COLO668 (cell line): ENCODE measurements at regions not wholly inside any gene's neighbourhood (a gene's known extent, or its start where the extent isn't known, plus 50 kb on each side); places are given as distances from the start of the nearest gene placed in this dataset.
"Not testable (repeated sequence)": the region's sequence is repeated elsewhere in the genome, so short reads cannot be mapped to it uniquely, and the experiment has no call there.

Experiments
- DNase-seq: peaks from one replicate; lab custom pipeline; 2025; ENCODE audit not compliant: unreplicated experiment; lab: John Stamatoyannopoulos, UW

DNA sequence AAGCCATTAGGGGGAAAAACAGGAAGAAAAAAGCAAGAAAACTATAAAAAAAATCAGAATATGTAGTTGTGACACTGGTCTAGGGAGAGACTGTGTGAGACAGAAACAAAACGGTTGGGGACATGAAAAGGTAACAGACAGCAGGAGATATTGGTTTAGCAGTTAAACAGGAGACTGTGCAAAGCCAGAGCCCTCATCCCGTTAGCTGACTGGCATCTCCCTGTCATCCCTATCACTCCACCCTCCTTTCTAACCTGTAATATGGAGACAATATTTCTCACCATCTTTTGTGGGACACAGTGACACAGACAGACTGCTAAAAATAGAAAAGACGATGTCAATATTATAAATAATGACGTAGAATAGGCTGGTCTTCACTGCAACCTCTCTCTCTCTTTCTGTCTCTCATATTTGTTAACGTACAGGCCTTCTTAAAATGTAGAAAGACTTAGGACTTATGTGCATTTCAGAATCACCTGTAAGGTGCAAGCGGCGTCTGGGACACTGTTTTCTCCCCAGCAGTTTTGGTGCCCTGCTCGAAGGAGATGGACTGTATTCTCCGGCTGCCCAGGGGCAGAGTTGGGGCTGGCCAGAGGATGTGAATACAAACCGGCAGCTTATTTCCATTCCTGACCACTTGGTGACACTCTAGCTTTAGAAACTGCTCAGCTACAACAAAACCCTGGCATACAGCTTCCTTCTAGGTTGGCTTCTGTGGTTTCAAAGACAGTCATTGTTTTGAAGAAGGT is 190.6 kb downstream of the MAT2B start:
- DNase-seq = no peak

DNA sequence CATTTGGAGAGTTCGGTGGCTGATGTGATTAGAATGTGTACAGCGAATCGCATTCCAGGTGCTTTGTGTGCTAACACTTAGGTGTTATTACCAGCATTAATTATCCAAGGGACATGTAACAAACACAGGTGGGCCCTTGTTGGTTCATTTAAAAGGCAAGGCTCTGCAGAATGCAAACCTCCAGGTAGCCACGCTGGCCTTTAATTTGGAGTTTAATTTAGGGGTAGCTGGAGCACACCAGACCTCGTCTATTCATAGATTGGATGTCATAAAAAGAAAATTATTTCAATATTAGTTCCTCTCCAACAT is 191.1 kb downstream of the MAT2B start:
- DNase-seq = no peak

DNA sequence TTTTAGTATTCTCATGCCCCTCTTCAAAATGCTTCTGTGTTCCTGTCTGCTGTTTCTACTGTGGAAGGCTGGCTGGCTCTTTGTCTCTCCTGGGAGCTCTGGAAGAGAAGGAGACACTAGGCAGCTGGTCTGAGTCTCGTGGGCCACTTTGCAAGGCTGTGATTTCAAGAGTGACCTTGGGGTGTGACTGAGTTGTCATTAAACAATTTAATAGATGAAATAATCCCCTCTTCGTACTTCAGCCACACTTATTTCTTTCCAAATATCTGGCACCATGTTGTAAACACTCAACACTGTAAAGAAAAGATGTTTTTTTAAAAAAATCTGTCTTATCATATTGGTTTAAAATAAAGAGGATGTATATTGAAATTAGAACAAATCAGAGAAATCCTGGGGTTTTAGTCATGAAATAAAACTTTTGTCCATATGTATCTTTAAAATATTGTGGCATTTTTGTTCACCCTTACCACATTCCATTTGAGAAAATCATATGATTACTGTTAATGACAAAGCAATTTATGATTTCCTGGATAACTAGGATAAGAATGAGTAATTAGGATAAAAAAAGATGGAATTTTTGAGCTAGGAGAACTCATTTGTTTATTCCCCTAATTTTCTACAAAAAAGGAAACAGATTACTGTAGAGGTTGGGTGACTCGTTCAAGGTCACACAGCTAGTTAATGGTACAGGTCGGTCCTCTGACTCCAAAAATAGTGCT is 200.8 kb downstream of the MAT2B start:
- no peak for DNase-seq

DNA sequence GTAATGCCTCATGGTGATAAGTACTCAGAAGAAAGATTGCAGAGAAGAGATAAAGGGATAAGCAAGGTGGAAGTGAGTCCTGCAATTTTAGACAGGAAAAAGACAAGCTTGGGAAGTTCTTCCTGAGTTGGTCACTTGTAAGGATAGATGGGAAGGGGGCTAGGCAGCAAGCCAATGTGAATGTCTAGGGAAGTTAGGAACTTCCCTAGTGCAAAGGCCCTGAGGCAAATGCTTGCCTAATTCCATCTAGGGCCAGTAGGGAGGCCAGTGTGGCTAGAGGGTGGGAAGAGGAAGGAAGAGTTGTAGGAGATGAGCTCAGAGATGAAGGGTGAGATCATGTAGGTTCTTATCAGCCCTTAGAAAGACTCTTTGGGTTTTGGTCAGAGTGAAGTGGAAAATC is 206.6 kb downstream of the MAT2B start:
- DNase-seq = no peak

DNA sequence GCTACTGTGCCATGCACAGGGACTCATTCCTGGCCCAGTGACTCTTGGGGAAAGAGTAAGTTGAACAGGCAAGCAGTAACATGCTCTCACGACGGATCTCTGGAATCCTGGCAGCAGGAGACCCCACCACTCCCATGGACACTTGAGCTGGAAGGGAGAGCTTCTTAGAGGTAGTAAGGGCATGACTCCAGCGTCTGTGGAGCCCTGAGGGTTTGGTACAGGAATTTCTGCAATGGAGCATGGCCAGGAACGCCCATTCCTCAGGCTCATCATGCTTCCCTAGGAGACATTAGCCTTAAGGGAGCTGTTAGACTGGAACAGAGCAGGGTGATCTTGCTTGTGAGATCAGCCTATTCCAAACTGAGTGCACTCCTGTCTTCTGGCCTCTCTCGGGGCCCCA is 212.9 kb downstream of the MAT2B start:
- DNase-seq = no peak

DNA sequence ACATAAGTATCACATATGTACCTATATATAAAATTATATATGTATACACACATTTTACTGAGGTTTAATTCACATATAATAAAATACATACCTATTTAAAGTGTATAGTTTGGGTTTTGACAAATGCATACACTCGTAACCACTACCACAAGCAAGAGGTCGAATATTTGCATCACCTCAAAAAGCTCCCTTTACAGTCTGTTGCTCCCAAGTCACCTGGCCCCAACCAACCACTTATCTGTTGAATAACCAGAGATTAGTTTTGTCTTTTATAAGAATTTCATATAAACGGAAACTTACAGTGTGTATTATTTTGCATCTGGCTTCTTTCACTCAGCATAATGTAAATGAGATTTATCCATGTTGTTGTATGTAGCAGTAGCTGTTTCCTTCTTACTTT is 218.9 kb downstream of the MAT2B start:
- no peak for DNase-seq

DNA sequence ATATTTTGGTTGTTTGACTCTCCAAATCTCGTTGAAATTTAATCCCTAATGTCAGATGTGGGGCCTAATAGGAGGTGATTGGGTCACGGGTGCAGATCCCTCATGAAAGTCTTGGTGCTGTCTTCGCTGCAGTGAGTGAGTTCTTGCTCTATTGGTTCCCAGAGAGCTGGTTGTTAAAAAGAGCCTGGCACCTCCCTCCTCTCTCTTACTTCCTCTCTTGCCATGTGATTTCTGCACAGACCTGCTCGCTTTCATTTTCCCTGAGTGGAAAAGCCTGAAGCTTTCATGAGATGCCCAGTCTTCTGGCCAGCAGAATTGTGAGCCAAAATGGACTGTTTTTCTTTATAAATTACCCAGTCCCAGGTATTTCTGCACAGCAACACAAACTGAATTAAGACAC is 221.6 kb downstream of the MAT2B start:
- DNase-seq = no peak

DNA sequence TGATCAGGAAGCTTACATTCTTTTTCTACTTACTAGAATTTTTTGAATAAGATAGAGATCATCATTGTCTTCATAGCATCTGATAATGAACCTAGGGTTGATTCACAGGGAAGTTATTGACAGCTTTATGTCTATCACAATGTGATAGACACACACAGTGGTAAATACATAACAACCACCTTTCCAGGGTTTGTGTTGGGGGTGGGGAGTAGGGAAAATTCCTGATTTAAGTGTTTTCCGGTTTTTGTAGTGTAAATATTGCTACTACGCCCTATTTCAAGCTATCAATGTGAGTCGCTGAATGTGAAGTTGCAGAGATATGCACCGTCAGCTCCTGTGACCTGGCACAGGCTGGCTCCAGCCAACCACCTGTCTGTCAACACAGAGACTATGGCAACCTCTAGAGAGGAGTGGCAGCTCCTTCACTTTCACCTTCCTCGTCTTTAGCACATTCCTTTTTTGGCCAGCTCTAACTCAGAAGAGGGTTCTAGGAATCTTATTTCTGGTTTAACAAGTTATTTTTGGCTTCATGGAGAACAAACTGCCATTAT is 224.9 kb downstream of the MAT2B start:
- DNase-seq = no peak

DNA sequence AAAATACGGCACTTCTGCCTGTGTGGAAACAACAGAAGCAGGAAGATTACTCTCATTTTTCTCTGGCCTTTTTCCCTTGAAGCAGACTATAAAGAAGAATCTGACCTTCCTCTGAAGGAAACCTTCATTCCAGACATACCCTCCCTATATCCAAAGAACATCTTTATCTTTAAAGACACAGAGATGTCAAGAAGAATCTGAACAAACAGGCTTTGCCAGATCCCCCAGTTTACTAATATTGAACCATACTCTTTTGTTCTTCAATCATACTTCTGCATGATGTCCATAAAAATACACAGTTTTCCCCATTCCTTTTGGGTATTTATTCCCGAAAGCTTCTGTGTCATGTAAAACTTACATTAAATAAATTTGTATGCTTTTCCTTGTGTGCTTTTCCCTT is 225.8 kb downstream of the MAT2B start:
- DNase-seq = no peak

DNA sequence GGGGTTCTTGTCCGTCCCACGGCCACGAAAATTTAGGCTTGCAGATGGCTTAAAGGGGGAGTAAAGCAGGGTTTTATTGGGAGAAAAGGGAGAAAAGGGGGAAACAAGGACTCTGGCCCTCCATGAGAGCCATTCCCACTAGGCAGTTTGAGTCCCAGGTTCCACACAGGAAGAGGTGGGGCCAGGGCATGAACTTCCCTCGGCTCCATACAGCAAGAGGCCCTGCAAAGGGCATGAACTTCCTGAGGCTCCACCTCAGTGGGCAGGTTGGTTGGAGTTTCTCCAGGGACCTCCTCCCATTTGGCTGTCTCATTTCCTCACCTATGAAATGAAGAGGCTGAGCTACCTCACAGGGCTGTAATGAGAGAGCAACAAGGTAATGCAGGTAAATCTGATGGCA is 229.7 kb downstream of the MAT2B start:
- DNase-seq = no peak

DNA sequence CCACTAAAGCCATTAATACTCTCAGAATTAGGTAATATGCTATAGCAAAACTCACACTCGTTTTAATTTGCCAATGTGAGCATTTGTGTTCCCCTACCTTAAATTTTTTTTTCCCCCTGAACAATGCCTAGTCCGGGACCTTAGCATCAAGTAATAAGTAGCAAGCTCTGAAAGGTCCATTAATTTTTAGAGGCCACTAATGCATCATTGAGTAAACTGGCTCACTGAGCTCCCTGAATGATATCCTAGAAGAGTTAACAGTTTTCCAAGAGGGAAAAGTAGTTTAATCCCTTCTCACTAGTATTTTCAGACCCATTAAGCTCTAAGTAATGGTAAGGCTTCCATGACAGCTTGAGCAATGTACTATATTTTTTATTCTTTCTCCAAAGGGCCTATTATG is 242.2 kb downstream of the MAT2B start:
- DNase-seq = no peak

DNA sequence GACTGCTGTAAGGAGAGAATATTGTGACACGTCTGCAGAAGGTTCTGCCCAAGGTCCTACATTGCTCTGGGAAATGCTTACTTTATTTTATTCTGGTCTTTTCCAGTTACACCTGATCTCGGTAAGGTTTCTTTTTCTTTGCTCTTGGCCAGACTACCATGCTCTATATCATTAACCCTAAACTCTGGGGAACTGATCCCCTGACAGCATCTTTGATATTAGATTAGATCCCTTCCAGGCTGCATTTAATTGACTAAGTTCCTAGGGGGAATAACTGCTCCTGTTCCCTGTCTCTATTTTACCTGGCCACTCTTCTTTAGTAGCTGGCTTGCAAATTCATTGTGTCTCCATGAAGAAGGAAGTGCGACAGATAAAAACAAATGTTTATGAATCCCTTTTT is 243.5 kb downstream of the MAT2B start:
- DNase-seq = no peak

DNA sequence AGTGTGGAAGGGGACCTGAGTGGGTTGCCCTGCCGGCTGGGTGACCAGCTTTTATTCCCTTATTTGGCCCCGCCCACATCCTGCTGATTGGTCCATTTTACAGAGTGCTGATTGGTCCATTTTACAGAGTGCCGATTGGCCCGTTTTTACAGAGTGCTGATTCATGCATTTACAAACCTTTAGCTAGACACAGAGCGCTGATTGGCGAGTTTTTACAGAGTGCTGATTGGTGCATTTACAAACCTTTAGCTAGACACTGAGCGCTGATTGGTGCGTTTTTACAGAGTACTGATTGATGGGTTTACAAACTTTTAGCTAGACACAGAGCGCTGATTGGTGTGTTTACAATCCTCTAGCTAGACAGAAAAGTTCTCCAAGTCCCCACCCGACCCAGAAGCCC is 245.0 kb downstream of the MAT2B start:
- DNase-seq = not testable (repeated sequence)

DNA sequence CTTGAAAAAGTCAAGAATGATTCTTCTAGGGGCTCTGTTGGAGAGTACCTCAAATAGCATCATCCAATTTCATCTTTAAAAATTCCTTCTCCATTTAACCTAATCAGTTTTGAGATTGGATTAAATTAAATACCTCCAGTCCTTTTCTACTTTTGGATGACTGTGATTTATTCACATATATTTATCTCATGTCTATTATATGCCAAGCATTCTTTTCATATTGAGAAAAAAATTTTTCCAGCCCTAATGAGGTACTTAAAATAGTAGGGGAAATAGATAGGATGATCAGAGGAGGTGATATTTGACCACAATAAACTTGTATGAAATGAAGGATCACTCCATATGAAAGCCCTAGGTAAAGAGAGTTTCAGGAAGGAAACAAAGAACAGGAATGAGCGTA is 250.1 kb downstream of the MAT2B start:
- DNase-seq = no peak

DNA sequence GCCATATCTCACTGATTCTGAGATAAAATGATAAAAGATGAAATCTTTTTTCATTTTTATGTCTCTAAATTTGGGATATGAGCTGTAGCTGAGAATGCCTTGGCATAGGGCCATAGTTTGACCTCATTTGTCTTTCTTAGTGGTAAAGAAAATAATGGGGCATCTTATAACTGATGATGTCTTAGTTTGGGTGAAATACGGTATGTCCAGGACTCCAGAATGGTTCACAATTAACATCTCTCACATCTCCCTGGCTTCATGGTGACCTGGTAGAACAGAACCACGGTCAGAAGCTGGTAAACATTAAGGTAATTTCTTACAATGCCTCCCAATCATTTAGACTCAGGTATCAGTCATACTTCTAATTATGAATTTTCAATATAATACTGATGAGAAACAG is 250.8 kb downstream of the MAT2B start:
- DNase-seq = no peak

DNA sequence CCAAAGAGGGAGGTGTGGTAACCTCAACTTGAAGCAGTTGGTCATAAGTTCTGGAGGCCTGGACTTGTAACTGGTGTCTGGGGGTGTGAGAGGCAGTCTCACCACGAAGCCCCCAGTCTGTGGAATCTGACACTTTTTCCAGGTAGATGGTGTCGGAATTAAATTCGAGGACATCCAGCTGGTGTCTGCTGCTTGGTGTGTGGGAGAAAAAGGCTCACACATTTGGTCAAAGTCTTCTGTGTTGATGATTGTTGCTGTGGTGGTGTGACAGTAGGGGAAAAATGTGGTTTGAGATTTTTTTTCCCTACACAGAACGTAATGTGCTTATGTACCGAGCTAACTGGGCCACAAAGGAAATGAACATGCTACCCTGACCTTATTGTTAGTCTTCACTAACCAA is 251.9 kb downstream of the MAT2B start:
- DNase-seq = no peak

DNA sequence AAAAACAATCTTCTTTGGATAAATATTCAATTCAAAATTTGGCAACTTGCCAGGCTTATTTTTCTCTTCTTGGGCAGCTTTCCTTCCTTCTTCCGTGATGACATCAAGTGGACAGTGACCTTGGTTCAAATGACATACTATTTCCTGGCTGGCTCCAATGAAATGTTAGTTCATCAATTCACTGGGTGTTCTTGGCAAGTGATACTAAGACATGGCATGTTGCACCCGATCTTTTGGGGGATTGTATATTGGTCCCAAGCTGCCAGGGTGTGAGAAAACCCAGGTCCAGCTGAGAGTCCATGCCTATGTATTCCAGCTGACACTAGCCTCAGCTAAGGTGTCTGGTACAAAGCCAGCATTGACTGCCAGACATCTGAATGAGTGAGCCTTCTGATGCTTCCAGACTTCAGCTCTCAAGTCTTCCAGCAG is 252.9 kb downstream of the MAT2B start:
- DNase-seq = no peak

DNA sequence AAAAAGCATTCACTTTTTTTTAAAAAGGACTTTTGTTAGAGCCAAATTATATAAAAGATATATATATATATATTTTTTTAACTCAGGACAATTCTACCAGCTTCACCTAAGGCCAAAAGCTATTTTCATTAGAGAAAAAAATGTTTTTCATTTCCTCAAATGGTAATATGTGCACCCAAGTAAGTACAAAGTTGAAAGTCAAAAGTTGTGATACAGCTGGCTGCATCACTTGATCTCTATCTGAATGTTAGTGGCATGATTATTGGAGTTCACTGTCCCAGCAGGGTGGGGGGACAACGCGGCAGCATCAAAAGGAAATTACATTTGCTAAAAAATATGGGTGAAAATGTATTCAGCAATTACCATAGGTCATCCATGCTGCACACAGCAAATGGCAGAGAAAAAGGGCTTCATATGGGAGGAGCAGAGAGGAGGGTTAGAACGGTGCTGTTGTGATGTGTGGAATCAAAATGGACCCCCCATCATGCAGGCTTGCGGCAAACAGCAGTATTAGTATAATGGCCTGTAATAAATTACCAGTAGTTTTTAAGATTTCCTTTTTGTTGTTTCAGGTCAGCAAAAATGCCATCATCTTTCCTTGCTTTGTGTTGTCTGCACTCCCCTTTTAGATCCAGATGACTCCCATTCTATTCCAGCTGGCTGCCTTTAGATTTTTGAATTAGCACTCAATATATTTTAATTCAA is 253.7 kb downstream of the MAT2B start:
- DNase-seq = no peak

DNA sequence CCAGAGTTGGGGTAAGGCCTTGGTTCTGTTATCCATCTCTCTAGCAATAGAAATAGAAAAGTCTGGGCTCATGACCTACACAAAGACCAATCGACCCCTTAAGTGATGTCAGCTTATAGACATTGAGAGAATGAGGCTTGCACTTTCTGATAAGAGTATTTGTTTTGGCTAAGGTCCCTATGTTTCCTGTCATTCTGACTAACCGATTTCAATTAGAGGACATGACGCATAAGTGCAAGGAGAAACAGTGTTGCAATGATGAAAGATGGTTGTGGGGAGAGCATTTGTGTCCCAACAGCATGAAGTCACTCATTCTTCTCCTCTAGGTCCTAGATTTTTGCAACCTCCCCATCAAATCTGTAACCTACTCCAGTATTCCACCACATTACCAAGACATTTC is 255.1 kb downstream of the MAT2B start:
- no peak for DNase-seq

DNA sequence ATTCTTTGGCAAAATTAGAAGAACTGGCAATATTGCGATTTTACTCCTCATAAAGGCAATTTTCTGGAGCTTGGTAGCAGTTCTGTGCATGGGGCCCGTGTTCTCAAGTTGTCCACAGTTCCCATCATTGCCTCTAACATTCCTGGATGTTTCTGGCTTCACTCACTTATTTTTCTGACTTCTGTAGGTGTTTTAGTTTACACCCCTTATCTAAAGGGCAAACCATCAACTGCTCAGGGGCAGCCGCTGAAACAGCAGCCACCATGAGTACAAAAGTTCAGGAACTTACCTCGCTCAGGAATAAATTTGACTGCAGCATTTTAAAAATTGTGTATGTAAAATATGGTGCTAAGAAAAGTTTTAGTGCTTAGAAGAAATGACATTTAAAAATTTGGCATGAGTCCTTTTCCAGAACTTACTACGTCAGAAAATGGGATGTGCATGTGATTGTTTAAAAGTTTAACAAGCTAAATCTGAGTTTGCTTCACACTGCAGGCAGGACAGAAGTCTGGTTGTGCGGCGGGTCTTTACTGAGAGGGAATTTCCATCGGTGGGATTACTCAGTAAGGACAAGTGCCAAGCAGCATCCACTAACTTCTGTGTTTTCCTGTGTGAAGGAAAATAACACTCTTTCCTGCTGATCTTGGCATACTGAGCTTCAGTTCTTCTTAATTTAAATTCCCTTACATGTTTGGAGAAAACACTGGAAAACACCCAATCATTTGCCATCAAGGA is 261.7 kb downstream of the MAT2B start:
- no peak for DNase-seq

DNA sequence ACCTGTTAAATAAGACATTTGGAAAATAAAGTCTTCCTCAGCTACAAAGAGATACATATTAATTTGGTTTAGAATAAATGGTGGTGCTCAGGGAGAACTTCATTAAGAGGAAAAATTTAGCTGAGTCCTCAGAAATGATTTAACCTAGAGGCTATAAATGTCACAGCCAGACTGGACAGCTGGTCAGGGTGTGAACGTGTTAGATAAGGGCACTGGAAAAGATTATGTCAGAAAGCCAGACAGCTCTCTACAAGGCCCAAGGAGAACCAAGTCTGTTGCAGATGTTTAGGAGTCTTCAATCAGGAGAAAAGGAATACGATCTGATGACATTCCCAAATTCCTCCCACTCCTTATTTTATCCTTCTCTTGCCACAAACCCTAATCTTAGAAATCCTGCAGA is 265.2 kb downstream of the MAT2B start:
- no peak for DNase-seq
